Rectal smooth muscle tissue (tissue), 1 donor: ENCODE measurements at regions not wholly inside any gene's neighbourhood (a gene's known extent, or its start where the extent isn't known, plus 50 kb on each side); places are given as distances from the start of the nearest gene placed in this dataset.

Experiments
- H3K27ac ChIP-seq: one replicate; pipeline ENCODE4 v1.7.0; 2013; ENCODE audit warnings: low read depth, low read length, inconsistent platforms
- H3K27me3 ChIP-seq: one replicate; pipeline ENCODE4 v1.7.0; 2013; ENCODE audit warnings: low read length; ENCODE audit not compliant: control insufficient read depth, insufficient read depth
- H3K36me3 ChIP-seq: one replicate; pipeline ENCODE4 v1.7.0; 2013; ENCODE audit warnings: low read length; ENCODE audit not compliant: control insufficient read depth, insufficient read depth
- H3K4me1 ChIP-seq: one replicate; pipeline ENCODE4 v1.7.0; 2013; ENCODE audit warnings: low read length; ENCODE audit not compliant: control insufficient read depth, insufficient read depth
- H3K4me3 ChIP-seq: one replicate; pipeline ENCODE4 v1.7.0; 2013; ENCODE audit warnings: low read length
- H3K9ac ChIP-seq: one replicate; pipeline ENCODE4 v1.7.0; 2013; ENCODE audit warnings: low read length

DNA sequence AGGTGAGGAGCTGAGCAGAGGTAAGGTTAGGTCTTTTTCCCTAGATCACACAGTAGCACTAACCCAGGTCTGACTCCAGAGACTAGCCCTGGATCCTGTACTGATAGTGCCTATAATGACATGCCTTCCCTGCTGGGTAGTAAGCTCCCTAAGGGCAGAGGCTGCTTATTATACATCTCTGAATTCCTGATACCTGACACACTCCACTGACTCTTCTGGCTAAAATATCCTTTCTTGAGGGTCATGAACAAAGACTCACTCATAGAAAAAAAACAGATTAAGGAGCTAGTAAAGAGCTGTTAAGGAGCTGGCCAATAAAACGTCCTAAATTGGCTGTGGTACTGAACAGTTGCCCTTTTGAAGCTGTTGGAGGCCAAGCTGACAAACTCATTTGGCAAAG, 149.0 kb upstream of the ITGA1 start:
- Histone ChIP-seq H3K9ac (no peak overlapping the region), H3K4me3 (no peak overlapping the region), H3K27me3 (no peaks in the 10 kb centered on the region), H3K27ac (no peak overlapping the region), H3K4me1 (no peaks in the 10 kb centered on the region), H3K36me3 (no peaks in the 10 kb centered on the region)

GRCh38 chr5:52648726-52649125, 139.0 kb upstream of the ITGA1 start:
- Histone ChIP-seq H3K27me3 (no peaks in the 10 kb centered on the region), H3K36me3 (no peaks in the 10 kb centered on the region), H3K9ac (no peak overlapping the region), H3K4me1 (no peaks in the 10 kb centered on the region), H3K27ac (no peak overlapping the region), H3K4me3 (no peak overlapping the region)

GRCh38 chr5:52655163-52655562, 132.6 kb upstream of the ITGA1 start:
- H3K36me3 ChIP-seq, result no peaks in the 10 kb centered on the region
- H3K27me3 ChIP-seq, result no peaks in the 10 kb centered on the region
- H3K4me1 ChIP-seq, result no peaks in the 10 kb centered on the region

GRCh38 chr5:52656569-52657246, 131.0 kb upstream of the ITGA1 start:
- Histone ChIP-seq H3K4me3 (no peak overlapping the region), H3K4me1 (no peaks in the 10 kb centered on the region), H3K9ac (no peak overlapping the region)

More at GRCh38 chr5:52655163-52655562, 132.6 kb upstream of the ITGA1 start:
- no peak overlapping the region for H3K27ac ChIP-seq
- no peak overlapping the region for H3K4me3 ChIP-seq
- no peak overlapping the region for H3K9ac ChIP-seq

DNA sequence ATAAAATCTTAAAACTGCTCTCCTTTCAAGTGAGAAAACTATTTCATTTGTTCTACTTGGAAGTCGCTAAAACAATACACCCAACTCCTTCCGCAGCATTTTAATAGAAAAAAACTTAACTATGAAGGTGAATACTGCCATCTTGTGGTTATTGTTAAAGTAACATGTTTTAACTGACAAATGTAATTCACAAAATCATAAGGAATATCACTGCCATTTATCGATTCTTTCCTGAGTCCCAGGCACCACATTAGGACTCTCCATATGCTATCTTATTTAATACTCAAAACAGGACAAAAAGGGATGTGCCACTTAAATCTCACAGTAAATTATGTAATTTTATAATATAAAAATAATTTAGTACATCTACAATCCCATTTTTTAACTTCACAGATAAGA, 130.5 kb upstream of the ITGA1 start:
- Histone ChIP-seq H3K27ac (no peak overlapping the region), H3K4me3 (no peak overlapping the region), H3K4me1 (no peaks in the 10 kb centered on the region), H3K9ac (no peak overlapping the region), H3K36me3 (no peaks in the 10 kb centered on the region), H3K27me3 (no peaks in the 10 kb centered on the region)

More at GRCh38 chr5:52656569-52657246, 131.0 kb upstream of the ITGA1 start:
- H3K27me3 ChIP-seq, result no peaks in the 10 kb centered on the region
- no peaks in the 10 kb centered on the region for H3K36me3 ChIP-seq
- no peak overlapping the region for H3K27ac ChIP-seq

GRCh38 chr5:52658246-52658645, 129.5 kb upstream of the ITGA1 start:
- Histone ChIP-seq H3K4me1 (no peaks in the 10 kb centered on the region), H3K9ac (no peak overlapping the region), H3K27ac (no peak overlapping the region), H3K36me3 (no peaks in the 10 kb centered on the region), H3K27me3 (no peaks in the 10 kb centered on the region), H3K4me3 (no peak overlapping the region)

DNA sequence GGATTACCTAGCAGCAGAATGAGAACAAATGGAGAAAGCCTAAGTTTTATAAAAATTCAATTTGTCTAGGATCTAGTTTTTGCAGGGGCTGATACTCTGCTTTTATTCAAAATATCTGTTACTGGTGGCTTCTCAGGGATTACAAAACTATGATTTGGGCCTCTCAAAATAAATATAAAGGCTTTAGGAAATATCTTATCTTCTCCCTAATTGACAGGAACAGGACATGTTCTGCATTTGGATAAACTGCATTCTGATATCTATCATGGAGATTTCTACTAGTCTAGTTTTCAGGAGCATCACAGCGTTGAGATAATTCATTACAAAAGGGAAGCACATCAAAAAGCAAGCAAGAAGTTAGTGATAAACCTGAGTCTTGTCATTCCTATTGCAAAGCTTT, 127.1 kb upstream of the ITGA1 start:
- no peaks in the 10 kb centered on the region for H3K27me3 ChIP-seq
- H3K4me1 ChIP-seq, result no peaks in the 10 kb centered on the region
- no peak overlapping the region for H3K27ac ChIP-seq
- H3K36me3 ChIP-seq, result no peaks in the 10 kb centered on the region
- no peak overlapping the region for H3K4me3 ChIP-seq
- no peak overlapping the region for H3K9ac ChIP-seq

GRCh38 chr5:52661903-52662595, 125.7 kb upstream of the ITGA1 start:
- no peak overlapping the region for H3K4me3 ChIP-seq
- H3K27me3 ChIP-seq, result no peaks in the 10 kb centered on the region
- H3K9ac ChIP-seq, result no peak overlapping the region
- no peak overlapping the region for H3K27ac ChIP-seq
- peaks cover 3% of the 10 kb centered on the region for H3K4me1 ChIP-seq
- H3K36me3 ChIP-seq, result no peaks in the 10 kb centered on the region

GRCh38 chr5:52665559-52665958, 122.2 kb upstream of the ITGA1 start:
- H3K4me1 ChIP-seq, result peaks cover 3% of the 10 kb centered on the region
- no peaks in the 10 kb centered on the region for H3K27me3 ChIP-seq
- H3K9ac ChIP-seq, result no peak overlapping the region
- no peak overlapping the region for H3K4me3 ChIP-seq
- H3K27ac ChIP-seq, result no peak overlapping the region
- H3K36me3 ChIP-seq, result no peaks in the 10 kb centered on the region

- Histone ChIP-seq H3K9ac (no peak overlapping the region), H3K4me1 (peaks cover 3% of the 10 kb centered on the region), H3K27me3 (no peaks in the 10 kb centered on the region), H3K36me3 (no peaks in the 10 kb centered on the region), H3K4me3 (no peak overlapping the region), H3K27ac (no peak overlapping the region)
Measured at GRCh38 chr5:52668139-52668538, 119.6 kb upstream of the ITGA1 start.

DNA sequence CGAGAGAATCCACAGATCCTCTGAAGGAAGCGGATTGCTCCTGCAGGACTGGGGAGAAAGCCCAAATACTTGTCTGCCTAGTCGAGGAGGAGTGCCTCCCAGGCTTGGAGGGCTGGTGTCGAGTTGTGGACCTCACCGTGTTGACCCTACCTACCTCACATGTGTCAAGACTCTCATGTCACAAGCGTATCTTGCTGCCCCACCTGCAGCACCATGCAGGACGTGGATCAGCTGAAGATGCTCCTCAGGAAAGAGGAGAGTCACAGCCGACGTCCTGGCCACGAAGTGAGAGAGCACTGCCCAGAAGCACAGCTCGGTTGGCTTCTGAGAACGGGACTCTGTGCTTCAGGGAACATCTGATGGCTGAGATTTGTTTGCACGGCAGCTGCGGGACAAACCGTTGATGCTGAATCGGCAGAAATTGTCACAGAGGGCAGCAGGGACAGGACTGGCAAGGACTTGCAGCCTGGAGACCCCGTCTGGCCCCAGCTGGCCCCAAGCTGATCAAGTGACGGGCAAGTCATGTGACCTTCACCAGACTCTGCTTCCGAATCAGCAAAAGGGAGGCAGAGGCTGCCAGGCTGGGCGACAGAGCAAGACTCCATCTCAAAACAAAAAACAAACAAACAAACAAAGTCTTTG, 119.1 kb upstream of the ITGA1 start:
- H3K9ac ChIP-seq, result no peak overlapping the region
- H3K4me1 ChIP-seq, result peaks cover 3% of the 10 kb centered on the region
- no peak overlapping the region for H3K27ac ChIP-seq
- H3K36me3 ChIP-seq, result no peaks in the 10 kb centered on the region
- no peaks in the 10 kb centered on the region for H3K27me3 ChIP-seq
- H3K4me3 ChIP-seq, result no peak overlapping the region

- Histone ChIP-seq H3K9ac (no peak overlapping the region), H3K27me3 (no peaks in the 10 kb centered on the region), H3K4me3 (no peak overlapping the region), H3K36me3 (no peaks in the 10 kb centered on the region), H3K27ac (no peak overlapping the region), H3K4me1 (no peaks in the 10 kb centered on the region)
Measured at GRCh38 chr5:52672459-52672858, 115.3 kb upstream of the ITGA1 start.
